GM21723 (cell line): ENCODE measurements at regions not wholly inside any gene's neighbourhood (a gene's known extent, or its start where the extent isn't known, plus 50 kb on each side); places are given as distances from the start of the nearest gene placed in this dataset.
"Not testable (repeated sequence)": the region's sequence is repeated elsewhere in the genome, so short reads cannot be mapped to it uniquely, and the experiment has no call there.

ENCODE experiments used
- ATAC-seq: cut with Tn5 transposase; IDR thresholded peaks from one replicate; pipeline ENCODE4 v1.9.1; 2021; ENCODE audit warnings: mild to moderate bottlenecking, moderate library complexity; ENCODE audit not compliant: unreplicated experiment

DNA sequence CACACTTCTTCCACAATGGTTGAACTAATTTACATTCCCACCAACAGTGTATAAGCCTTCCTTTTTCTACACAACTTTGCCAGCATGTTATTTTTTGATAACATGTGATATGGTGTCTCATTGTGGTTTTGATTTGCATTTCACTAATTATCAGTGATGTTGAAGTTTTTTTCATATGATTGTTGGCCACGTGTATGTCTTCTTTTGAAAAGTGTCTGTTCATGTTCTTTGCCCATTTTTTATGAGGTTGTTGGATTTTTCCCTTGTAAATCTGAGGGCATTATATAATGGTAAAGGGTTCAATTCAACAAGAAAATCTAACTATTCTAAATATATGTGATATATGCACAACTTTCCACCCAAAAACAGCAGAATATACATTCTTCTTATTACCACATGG, 153.4 kb upstream of the POGK start:
- not testable (repeated sequence) for ATAC-seq

- ATAC-seq = not testable (repeated sequence)
These were observed 148.7 kb upstream of the POGK start for GRCh38 chr1:166690596-166690995.

DNA sequence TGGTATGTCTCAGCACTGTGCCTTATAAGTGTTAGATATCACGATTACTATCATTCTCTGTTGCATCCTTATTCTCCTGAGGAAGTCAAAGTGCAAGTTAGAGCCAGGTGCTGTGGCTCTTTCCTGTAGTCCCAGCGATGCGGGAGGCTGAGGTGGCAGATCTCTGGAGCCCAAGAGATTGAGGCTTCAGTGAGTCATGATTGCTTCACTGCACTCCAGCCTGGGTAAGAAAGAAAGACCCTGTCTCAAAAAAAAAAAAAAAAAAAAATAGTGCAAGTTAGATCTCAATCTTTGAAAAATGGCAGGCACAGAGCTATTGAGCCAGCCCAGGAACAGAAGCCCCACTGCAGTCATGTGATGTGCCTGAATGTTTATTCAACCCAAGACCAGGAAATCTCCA, 147.8 kb upstream of the POGK start:
- ATAC-seq = no peak

GRCh38 chr1:166692346-166692745, 146.9 kb upstream of the POGK start:
- ATAC-seq = no peak

GRCh38 chr1:166693158-166693557, 146.1 kb upstream of the POGK start:
- ATAC-seq = no peak

DNA sequence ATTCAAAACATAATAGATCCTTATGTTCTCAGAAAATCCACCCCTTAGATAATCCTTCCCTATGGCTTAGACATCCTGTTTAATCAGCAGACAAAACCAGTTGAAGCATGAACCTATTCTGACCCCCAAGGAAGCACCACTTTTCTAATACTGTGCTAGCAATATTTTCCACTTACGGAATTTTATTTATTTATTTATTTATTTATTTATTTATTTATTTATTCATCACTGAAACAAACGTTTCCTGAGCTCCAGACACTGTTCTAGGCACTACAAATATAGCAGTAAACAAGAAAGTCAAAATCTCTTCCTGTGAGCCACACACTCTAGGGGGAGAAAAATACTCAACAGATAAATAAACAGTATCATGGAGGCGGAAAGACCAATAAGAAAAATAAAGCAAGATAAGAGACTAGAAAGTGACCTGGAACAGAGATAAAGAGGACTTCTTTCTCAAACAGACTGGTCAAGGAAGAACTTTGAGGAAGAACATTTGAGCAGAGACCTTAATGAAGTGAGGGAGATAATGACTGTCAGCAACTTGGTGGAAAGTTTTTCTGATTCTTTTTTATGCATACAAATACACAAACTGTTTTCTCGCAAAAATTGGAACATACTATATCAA, 145.5 kb upstream of the POGK start:
- no peak for ATAC-seq

DNA sequence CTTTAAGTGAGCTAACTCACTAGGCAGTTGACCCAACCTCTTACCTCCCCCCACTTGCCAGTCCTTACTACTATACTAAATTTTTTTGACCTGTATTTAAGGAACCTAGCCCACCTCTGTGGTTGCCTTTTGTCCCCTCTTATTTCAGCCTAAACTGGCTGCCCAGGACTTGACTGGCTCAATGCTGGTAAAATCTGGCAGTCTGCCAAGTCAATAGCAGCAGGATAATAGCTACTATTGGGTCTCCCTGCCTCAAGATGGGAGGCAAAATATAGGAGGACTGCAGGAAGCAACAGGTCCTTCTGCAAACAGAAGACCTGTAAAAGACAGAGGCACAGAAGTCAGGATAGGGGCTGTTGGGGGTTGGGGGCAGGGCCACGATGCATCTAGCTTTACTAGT, 144.2 kb upstream of the POGK start:
- no peak for ATAC-seq

DNA sequence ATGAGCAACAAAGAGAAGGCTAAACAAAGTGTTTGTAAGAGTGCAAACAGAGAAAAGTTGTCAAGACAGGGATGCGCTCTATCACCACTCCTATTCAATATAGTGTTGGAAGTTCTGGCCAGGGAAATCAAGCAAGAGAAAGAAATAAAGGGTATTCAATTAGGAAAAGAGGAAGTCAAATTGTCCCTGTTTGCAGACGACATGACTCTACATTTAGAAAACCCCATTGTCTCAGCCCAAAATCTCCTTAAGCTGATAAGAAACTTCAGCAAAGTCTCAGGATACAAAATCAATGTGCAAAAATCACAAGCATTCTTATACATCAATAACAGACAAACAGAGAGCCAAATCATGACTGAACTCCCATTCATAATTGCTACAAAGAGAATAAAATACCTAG, 143.4 kb upstream of the POGK start:
- not testable (repeated sequence) for ATAC-seq

DNA sequence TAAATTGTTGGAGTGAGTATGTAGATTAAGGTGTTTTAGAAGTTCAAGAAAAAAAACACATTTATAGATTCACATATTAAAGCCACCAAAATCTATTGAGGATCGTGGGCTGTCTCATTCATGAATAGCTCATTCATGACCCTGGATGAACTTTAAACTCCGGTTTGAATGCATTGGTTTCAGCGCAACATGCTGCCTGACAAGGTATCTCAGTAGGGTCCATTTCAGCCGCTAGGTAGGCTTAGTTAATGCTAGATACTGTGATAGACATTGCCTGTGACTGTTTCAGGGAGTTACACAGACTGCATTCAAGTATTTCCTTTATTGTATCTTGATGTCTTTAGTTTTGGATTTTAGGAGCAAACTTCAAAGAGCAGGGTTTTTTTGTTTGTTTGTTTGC, 140.5 kb upstream of the POGK start:
- ATAC-seq = no peak

DNA sequence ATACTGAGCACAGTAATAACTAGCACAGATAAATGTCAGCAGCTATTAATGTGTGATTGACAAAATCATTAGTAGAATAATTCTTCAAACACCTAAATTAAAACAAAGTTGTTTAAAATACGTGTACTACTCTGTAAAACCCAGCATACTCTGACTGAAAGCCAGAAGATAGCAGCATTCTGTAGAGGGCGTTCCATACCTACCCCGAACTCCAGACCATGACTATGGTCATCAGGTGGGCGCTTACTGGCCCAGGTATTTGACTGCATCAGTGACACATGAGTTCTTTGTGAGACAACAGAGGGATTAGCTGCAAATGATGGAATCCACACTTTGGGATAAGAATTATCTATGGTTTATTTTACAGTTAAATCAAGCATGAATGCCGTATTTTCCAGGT, 139.7 kb upstream of the POGK start:
- no peak for ATAC-seq

GRCh38 chr1:166700696-166701095, 138.6 kb upstream of the POGK start:
- no peak for ATAC-seq

GRCh38 chr1:166701603-166702100, 137.6 kb upstream of the POGK start:
- no peak for ATAC-seq

GRCh38 chr1:166703141-166703540, 136.1 kb upstream of the POGK start:
- no peak for ATAC-seq

- ATAC-seq = no peak
These were observed 135.4 kb upstream of the POGK start for GRCh38 chr1:166703726-166704462.

GRCh38 chr1:166705376-166706289, 133.6 kb upstream of the POGK start:
- ATAC-seq = no peak

GRCh38 chr1:166716620-166717019, 122.7 kb upstream of the POGK start:
- no peak for ATAC-seq

GRCh38 chr1:166721145-166721544, 118.1 kb upstream of the POGK start:
- ATAC-seq = no peak

DNA sequence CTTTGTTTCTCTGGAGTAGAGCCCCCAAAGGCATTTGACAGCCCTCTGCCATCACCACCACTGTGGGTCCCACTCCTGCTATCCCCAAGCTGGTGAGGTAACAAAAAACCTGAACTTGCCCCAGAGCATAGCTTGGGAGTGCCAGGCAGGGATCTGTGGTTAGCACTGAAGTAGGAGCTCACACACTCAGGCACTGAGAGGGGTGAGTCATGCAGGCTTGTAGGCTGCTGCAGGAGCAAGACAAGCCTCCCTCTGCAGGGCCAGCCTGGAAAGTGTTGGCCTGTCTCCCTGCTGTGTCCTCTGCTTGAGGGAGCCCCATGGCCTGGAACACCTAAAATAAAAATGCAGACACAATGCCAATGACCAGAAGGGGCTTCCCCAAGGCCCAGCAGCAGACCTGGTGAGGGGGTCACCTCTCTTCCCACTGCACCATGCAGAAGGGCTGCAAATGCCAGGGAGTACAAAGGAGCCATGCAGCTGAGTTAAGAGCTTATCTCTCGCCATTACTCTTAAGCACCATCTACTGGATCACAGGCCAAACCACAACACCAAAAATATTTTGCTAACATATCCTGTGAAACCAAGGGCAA, 108.9 kb upstream of the POGK start:
- ATAC-seq = no peak

DNA sequence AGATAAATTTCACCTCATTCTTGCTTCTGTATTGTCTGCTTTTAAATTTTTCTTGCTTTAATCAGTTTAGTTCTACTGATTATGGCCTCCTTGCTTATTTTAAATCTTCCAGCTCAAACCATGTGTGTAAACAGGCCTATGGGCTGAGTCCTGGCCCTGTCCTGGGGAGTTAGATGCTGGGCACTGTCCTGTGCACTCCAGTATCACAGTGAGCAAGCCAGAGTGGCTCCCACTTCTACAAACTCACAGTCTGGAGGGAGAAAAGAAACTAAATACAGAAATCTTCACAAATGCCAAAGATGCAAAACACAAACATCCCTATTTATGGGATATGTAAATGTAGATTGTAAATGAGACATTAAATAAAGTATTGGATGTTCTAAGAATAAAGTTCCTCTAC, 101.1 kb upstream of the POGK start:
- ATAC-seq = no peak

- ATAC-seq = no peak
These were observed 100.4 kb upstream of the POGK start for GRCh38 chr1:166738873-166739272.

- no peak for ATAC-seq
These were observed 98.5 kb upstream of the POGK start for GRCh38 chr1:166740668-166741276.
